Activated naive CD4-positive, alpha-beta T cell treated with anti-CD3 and anti-CD28 coated beads, Interleukin-2, amount 10 ng/mL, durations not matched to agents 7 days and 5 days (primary cell): ENCODE measurements at regions not wholly inside any gene's neighbourhood (a gene's known extent, or its start where the extent isn't known, plus 50 kb on each side); places are given as distances from the start of the nearest gene placed in this dataset.

ENCODE experiments used
- CTCF ChIA-PET: fragments of 350-600 bp; sonication (Branson Sonifier 250); formaldehyde crosslinking; loops from one replicate; lab custom pipeline; 2021; ENCODE audit warnings: antibody characterized with exemption; lab: Charles Lee
- DNase-seq: peaks from one replicate; pipeline ENCODE4 v3.0.0-alpha.2; 2020
- H3K27ac Mint-ChIP-seq: one replicate; pipeline ENCODE4 v1.8.0; 2021; ENCODE audit warnings: mild to moderate bottlenecking, moderate library complexity, mixed read lengths
- H3K27me3 Mint-ChIP-seq: one replicate; pipeline ENCODE4 v1.8.0; 2021; ENCODE audit warnings: mild to moderate bottlenecking, mixed read lengths
- H3K36me3 Mint-ChIP-seq: one replicate; pipeline ENCODE4 v1.8.0; 2021; ENCODE audit warnings: mixed read lengths
- H3K4me1 Mint-ChIP-seq: one replicate; pipeline ENCODE4 v1.8.0; 2021; ENCODE audit warnings: mixed read lengths
- H3K4me3 Mint-ChIP-seq: one replicate; pipeline ENCODE4 v1.8.0; 2021; ENCODE audit warnings: mild to moderate bottlenecking, moderate library complexity, mixed read lengths
- H3K9me3 Mint-ChIP-seq: one replicate; pipeline ENCODE4 v1.8.0; 2021; ENCODE audit warnings: mixed read lengths

DNA sequence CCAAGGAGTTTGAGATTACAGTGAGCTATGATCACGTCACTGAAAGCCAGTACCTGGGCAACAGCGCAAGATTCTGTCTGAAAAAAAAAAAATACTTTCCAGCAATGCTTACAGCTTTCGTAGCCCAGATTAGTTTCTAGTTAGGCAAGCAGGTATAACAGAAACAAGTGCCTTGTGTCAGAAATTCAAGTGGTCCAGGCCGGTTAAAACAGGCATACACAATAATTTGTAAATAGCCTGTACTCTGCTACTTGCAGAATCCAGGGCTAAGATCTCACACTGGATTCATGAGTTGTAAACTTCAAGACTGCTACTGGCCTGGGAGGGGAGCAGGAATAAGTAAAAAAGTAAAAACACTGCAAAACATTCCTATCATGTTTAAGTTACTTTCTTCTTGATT is 512.9 kb downstream of the IPMK start:
- no peak for DNase-seq
- H3K4me1 Mint-ChIP-seq: no peaks in the 10 kb centered on the region
- no peaks in the 10 kb centered on the region for H3K27me3 Mint-ChIP-seq
- peaks cover 5% of the 10 kb centered on the region for H3K9me3 Mint-ChIP-seq
- CTCF ChIA-PET: no interaction called here
- no peak overlapping the region for H3K27ac Mint-ChIP-seq
- no peak overlapping the region for H3K4me3 Mint-ChIP-seq
- H3K36me3 Mint-ChIP-seq: no peaks in the 10 kb centered on the region

- H3K36me3 Mint-ChIP-seq: no peaks in the 10 kb centered on the region
- CTCF ChIA-PET: no interaction called here
- no peak for DNase-seq
- no peaks in the 10 kb centered on the region for H3K27me3 Mint-ChIP-seq
- H3K4me1 Mint-ChIP-seq: no peaks in the 10 kb centered on the region
- peaks cover 3% of the 10 kb centered on the region for H3K9me3 Mint-ChIP-seq
- no peak overlapping the region for H3K4me3 Mint-ChIP-seq
- no peak overlapping the region for H3K27ac Mint-ChIP-seq
Measured at GRCh38 chr10:57743711-57744110, 524.0 kb downstream of the IPMK start.

- DNase-seq: no peak
- H3K9me3 Mint-ChIP-seq: peaks cover 3% of the 10 kb centered on the region
- H3K36me3 Mint-ChIP-seq: no peaks in the 10 kb centered on the region
- no peaks in the 10 kb centered on the region for H3K27me3 Mint-ChIP-seq
- no peak overlapping the region for H3K27ac Mint-ChIP-seq
- no peak overlapping the region for H3K4me3 Mint-ChIP-seq
- H3K4me1 Mint-ChIP-seq: no peaks in the 10 kb centered on the region
- CTCF ChIA-PET: no interaction called here
Measured at GRCh38 chr10:57741751-57742150, 525.9 kb downstream of the IPMK start.

DNA sequence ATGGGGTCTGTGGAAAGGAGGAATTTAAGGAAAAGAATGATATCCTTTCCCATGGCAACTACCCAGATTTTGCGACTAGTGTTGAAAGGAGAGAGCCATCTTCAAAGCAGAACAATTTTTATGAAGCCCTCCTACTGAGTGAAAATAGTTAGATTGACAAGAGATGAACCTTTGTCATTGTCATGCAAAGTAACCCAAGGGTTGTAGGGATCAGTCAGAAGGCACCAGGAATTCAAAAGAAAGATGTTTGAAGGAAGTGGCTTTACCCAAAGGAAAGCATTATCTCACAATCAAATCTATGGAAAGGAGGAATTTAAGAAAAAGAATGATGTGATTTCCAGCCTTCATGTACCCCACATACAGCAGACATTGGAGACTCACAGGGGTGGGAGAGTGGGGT is 544.4 kb downstream of the IPMK start:
- no peaks in the 10 kb centered on the region for H3K27me3 Mint-ChIP-seq
- no peak for DNase-seq
- no peaks in the 10 kb centered on the region for H3K4me1 Mint-ChIP-seq
- H3K4me3 Mint-ChIP-seq: no peak overlapping the region
- CTCF ChIA-PET: interaction anchor here (0.8 kb wide), 1 partner anchor 165 kb away, joined by 3 read pairs; no protein-coding TSS in a partner anchor
- no peak overlapping the region for H3K27ac Mint-ChIP-seq
- H3K36me3 Mint-ChIP-seq: no peaks in the 10 kb centered on the region
- no peaks in the 10 kb centered on the region for H3K9me3 Mint-ChIP-seq

DNA sequence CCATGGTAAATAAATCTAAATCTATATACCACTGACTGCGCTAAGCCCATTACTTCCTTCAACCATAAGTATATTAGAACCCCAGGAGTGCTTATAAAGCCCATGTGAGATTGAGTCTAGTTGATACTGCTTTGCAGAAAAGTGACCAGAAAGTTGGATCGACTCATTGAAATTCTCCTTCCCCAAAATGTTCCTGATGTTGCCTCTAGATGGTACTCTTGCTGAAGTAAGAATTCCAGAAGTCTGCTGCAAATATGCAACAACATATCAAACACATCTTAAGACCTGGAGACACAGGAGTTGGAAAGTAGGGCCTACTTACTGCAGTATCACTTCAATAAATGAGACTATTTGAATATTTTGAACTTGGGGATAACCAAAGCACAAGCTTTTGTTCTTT is 550.8 kb downstream of the IPMK start:
- H3K4me3 Mint-ChIP-seq: no peak overlapping the region
- no peak for DNase-seq
- no peaks in the 10 kb centered on the region for H3K36me3 Mint-ChIP-seq
- H3K27me3 Mint-ChIP-seq: no peaks in the 10 kb centered on the region
- no peaks in the 10 kb centered on the region for H3K4me1 Mint-ChIP-seq
- CTCF ChIA-PET: no interaction called here
- H3K9me3 Mint-ChIP-seq: no peaks in the 10 kb centered on the region
- no peak overlapping the region for H3K27ac Mint-ChIP-seq

DNA sequence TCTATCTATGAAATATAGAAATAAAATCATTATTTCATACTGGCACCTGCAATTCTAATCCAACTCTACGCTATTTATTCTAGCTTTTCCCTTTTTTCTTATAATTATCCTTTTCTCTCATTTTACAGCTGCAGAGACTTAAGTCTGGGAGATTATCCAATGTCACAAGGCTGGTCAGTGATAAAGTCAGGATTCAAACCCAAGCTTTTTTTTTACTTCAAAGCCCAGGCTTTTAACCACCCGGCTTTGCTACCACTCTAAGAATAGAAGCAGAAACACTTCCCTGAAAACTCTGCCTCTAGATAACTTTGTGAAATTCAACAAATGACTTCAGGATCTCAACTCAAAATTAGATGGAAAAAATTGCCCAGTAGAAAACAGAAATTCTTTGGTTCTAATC is 552.5 kb downstream of the IPMK start:
- Mint-ChIP-seq H3K9me3 (no peaks in the 10 kb centered on the region), H3K4me3 (no peak overlapping the region), H3K4me1 (no peaks in the 10 kb centered on the region), H3K27me3 (no peaks in the 10 kb centered on the region), H3K36me3 (no peaks in the 10 kb centered on the region), H3K27ac (no peak overlapping the region)
- no peak for DNase-seq
- CTCF ChIA-PET: no interaction called here

GRCh38 chr10:57707300-57707658 is 560.4 kb downstream of the IPMK start:
- no peaks in the 10 kb centered on the region for H3K4me1 Mint-ChIP-seq
- H3K9me3 Mint-ChIP-seq: no peaks in the 10 kb centered on the region
- H3K27me3 Mint-ChIP-seq: no peaks in the 10 kb centered on the region
- no peak overlapping the region for H3K4me3 Mint-ChIP-seq
- CTCF ChIA-PET: no interaction called here
- H3K27ac Mint-ChIP-seq: no peak overlapping the region
- H3K36me3 Mint-ChIP-seq: no peaks in the 10 kb centered on the region
- no peak for DNase-seq

DNA sequence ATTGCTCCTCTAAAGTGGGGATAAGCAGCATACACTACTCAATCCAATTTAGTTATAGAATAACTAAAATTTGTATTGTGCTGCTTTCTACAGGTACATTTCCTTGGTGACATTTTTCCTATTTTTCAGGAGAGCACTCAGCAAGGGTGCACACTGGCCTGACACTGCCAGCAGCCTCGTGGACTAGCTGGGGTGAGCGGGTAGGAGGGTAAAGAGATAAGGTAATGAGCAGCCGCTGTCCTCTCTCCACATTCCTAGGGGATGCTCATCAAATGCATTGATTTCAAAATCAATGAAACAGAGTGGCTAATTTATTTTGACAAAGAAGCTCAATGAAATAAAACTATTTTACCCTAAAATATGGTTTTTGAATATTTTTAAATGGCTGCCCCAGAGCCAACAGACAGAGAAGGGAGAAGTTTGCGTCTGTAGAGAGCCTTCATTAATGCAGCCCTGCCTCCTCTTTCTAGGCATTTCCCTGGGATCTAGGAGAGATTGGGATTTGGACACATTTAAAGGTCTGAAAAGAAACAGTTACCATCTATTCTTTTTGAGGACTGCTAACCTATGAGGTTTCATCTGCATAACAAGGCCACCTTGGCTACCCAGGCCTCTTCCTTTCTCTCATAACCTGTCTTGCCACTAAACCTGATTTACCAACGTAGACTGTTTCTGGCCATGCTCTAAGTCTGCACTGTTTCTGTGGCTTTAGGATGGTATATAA is 561.0 kb downstream of the IPMK start:
- Mint-ChIP-seq H3K9me3 (no peaks in the 10 kb centered on the region), H3K27ac (no peak overlapping the region), H3K4me3 (no peak overlapping the region), H3K27me3 (no peaks in the 10 kb centered on the region), H3K36me3 (no peaks in the 10 kb centered on the region), H3K4me1 (no peaks in the 10 kb centered on the region)
- DNase-seq: no peak
- CTCF ChIA-PET: no interaction called here

GRCh38 chr10:57706016-57706415 is 561.7 kb downstream of the IPMK start:
- Mint-ChIP-seq H3K4me3 (no peak overlapping the region), H3K4me1 (no peaks in the 10 kb centered on the region), H3K27ac (no peak overlapping the region), H3K27me3 (no peaks in the 10 kb centered on the region), H3K9me3 (no peaks in the 10 kb centered on the region), H3K36me3 (no peaks in the 10 kb centered on the region)
- CTCF ChIA-PET: no interaction called here
- no peak for DNase-seq

- H3K4me3 Mint-ChIP-seq: no peak overlapping the region
- no peaks in the 10 kb centered on the region for H3K27me3 Mint-ChIP-seq
- no peak for DNase-seq
- CTCF ChIA-PET: no interaction called here
- no peaks in the 10 kb centered on the region for H3K4me1 Mint-ChIP-seq
- no peaks in the 10 kb centered on the region for H3K9me3 Mint-ChIP-seq
- H3K27ac Mint-ChIP-seq: no peak overlapping the region
- no peaks in the 10 kb centered on the region for H3K36me3 Mint-ChIP-seq
Measured at GRCh38 chr10:57699944-57700343, 567.8 kb downstream of the IPMK start.

GRCh38 chr10:57696641-57697040 is 571.1 kb downstream of the IPMK start:
- Mint-ChIP-seq H3K4me1 (no peaks in the 10 kb centered on the region), H3K27ac (no peak overlapping the region), H3K27me3 (no peaks in the 10 kb centered on the region), H3K4me3 (no peak overlapping the region), H3K9me3 (no peaks in the 10 kb centered on the region), H3K36me3 (no peaks in the 10 kb centered on the region)
- CTCF ChIA-PET: no interaction called here
- no peak for DNase-seq

DNA sequence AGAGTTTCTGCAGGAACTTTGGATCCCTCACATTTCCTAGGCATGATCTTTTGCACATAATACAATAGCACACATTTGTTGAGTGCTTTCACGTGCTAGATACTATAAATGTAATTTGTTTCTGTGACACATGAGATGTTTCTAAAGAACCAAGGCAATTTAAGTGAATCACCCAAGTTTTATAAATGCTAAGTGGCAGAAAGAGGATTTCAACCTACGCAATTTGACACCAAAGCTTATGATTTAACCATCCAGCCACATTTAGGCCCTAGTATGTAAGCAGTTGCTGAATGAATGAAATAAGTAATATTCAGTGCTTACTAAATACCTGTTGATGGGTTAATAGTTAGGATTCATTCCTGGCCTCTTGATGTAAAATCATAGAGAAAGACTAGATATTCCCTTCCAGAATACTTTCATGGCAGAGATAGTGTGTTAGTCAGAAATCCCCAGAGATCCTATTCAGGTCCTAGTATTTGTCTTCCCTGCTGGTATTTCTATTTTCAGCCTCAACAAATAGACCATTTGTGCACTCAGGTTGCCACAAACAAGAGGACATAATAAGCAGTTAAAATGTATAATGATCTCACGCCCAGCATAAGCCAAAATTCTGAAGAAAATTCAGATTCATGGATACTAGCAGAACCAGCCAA is 572.6 kb downstream of the IPMK start:
- CTCF ChIA-PET: no interaction called here
- Mint-ChIP-seq H3K36me3 (no peaks in the 10 kb centered on the region), H3K27ac (no peak overlapping the region), H3K9me3 (no peaks in the 10 kb centered on the region), H3K4me1 (no peaks in the 10 kb centered on the region), H3K27me3 (no peaks in the 10 kb centered on the region), H3K4me3 (no peak overlapping the region)
- no peak for DNase-seq

DNA sequence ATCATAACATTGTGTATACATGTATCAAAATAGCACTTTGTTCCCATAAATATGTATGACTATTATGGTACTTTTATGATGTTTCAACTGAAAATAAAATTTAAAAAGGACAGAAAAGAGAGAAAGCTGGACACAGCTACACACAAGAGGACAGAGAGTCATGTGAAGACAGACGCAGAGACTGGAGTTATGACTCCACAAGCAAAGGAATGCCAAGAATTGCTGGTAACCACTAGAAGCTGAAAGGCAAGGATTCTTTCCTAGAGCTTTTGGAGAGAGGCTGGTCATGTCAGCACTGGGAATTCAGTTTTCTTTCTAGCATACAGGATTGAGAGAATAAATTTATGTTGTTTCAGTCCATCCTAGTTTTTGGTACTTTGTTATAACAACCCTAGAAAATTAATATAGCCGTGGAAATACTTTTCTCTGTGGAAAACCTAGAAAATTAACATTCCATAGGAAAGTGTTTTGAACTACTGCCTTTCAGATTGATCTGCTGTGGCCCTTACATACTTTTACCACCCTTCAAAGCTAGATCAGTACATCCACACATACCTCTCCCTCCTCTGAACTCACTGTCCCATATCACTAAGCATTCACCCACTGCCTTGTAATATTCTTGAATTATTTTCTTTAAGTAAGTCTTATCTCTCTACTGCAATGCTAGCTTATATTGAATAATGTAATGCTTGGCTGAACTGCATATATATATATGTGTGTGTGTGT is 575.3 kb downstream of the IPMK start:
- no peak overlapping the region for H3K4me3 Mint-ChIP-seq
- no peak for DNase-seq
- H3K27ac Mint-ChIP-seq: no peak overlapping the region
- no peaks in the 10 kb centered on the region for H3K27me3 Mint-ChIP-seq
- CTCF ChIA-PET: no interaction called here
- no peaks in the 10 kb centered on the region for H3K36me3 Mint-ChIP-seq
- H3K4me1 Mint-ChIP-seq: no peaks in the 10 kb centered on the region
- H3K9me3 Mint-ChIP-seq: no peaks in the 10 kb centered on the region

DNA sequence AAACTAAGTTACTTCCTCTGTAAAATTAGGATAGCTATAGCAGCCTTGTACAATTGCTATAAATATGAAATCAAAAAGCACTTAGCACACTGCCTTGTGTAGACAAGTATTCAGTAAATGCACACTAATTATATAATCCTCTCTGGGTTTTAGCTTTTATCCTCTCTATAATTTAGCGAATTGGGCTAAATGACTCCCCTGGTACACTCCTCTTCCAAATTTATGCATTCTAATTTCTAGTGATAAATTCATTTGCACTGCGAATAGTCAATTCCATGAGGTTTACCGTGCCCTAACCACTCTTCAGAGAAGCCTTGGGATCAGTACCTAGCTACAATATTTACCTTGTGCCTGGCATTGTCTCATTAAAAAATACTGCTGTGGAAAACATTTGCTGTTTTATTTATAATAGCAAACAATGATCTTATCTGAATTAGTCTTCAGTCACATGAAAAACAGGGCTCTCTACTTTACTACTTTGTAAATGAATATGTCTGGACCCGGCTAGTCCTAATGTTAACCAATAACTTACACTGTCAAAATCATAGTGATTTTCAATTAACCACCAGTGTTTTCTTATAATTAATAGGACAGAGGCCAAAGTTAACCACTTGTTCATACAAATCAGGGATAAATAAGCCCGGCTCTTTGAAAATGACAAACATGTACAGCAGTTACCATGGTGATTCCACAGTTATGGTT is 577.9 kb downstream of the IPMK start:
- Mint-ChIP-seq H3K9me3 (no peaks in the 10 kb centered on the region), H3K4me1 (no peaks in the 10 kb centered on the region), H3K27ac (no peak overlapping the region), H3K36me3 (no peaks in the 10 kb centered on the region), H3K4me3 (no peak overlapping the region), H3K27me3 (no peaks in the 10 kb centered on the region)
- CTCF ChIA-PET: no interaction called here
- no peak for DNase-seq
